ENCODE measurements at regions not wholly inside any gene's neighbourhood (a gene's known extent, or its start where the extent isn't known, plus 50 kb on each side); places are given as distances from the start of the nearest gene placed in this dataset.

- DNase-seq (no peak), ATAC-seq (ENCODE audit: poor library complexity) (no peak)
- no peak overlapping the region for H3K27ac ChIP-seq (ENCODE audit: low read depth in 1 of 2, low read length in 2 of 2)
- Mint-ChIP-seq H3K4me3 (no peak overlapping the region), H3K27ac (peak overlapping the region; percentile 36), H3K9me3 (no peaks in the 10 kb centered on the region), H3K4me1 (ENCODE audit: low read depth) (peaks cover 24% of the 10 kb centered on the region), H3K27me3 (no peaks in the 10 kb centered on the region), H3K36me3 (ENCODE audit: low read depth) (no peaks in the 10 kb centered on the region)
- intact Hi-C loops (cut with DNase I, micrococcal nuclease), result no loop called here
- H3K4me1 ChIP-seq (ENCODE audit: insufficient read depth, low read length), result peaks cover 30% of the 10 kb centered on the region
- CTCF ChIA-PET, result no interaction called here
- no peaks in the 10 kb centered on the region for H3K27me3 ChIP-seq (ENCODE audit: control insufficient read depth in 1 of 2, insufficient read depth in 2 of 2, low read length in 2 of 2)
- no peak overlapping the region for H3K4me3 ChIP-seq (ENCODE audit: low read length)
- TF ChIP-seq, protein P1, sequence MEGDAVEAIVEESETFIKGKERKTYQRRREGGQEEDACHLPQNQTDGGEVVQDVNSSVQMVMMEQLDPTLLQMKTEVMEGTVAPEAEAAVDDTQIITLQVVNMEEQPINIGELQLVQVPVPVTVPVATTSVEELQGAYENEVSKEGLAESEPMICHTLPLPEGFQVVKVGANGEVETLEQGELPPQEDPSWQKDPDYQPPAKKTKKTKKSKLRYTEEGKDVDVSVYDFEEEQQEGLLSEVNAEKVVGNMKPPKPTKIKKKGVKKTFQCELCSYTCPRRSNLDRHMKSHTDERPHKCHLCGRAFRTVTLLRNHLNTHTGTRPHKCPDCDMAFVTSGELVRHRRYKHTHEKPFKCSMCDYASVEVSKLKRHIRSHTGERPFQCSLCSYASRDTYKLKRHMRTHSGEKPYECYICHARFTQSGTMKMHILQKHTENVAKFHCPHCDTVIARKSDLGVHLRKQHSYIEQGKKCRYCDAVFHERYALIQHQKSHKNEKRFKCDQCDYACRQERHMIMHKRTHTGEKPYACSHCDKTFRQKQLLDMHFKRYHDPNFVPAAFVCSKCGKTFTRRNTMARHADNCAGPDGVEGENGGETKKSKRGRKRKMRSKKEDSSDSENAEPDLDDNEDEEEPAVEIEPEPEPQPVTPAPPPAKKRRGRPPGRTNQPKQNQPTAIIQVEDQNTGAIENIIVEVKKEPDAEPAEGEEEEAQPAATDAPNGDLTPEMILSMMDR (IDR thresholded peaks at IDR 0.05), result no peak
- no peaks in the 10 kb centered on the region for H3K36me3 ChIP-seq (ENCODE audit: insufficient read depth, low read length)
- no peaks in the 10 kb centered on the region for H3K9me3 ChIP-seq (ENCODE audit: control insufficient read depth in 1 of 2, insufficient read depth in 1 of 2, low read length in 2 of 2)
- POLR2A ChIA-PET, result no interaction called here
Observed at GRCh38 chr21:43364261-43364510, 62.7 kb downstream of the SIK1 start.

DNA sequence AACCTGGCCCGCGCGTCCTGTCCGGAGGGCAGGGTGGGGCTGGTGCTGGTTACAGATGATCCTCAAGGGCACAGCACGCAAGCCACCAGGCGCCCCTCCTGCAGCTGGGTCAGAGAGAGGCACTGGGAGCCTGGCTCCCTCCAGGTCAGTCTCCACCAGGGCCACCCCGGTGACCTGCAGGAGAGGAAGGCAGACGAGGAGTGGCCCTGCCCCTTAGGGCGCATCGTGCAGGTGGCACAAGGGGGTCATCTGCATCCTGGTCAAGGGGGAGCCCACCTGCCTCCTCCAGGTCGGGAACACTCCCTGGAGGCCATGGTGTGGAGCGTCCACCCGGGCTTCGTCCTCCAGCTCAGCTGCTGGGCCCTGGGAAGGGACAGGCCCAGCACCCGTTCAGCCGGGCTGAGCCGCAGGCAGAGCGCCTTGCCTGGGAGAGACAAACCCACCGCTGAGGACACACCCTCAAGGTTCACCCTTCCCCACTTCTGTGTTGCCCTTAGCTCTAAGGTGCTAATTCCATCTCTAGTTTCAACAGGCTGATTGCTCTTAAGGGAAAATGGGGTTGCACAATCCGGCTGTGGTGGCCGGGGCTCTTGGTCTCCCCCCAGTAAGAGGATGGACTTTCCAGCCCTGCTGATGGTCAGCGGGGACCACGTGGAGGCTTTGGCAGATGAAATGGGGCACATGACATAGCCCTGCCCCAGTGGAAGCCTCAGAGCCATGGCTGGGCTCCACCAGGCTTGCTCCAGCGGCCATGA is 63.2 kb downstream of the SIK1 start:
- Histone ChIP-seq H3K27me3 (ENCODE audit: control insufficient read depth in 1 of 2, insufficient read depth in 2 of 2, low read length in 2 of 2) (no peaks in the 10 kb centered on the region), H3K36me3 (ENCODE audit: insufficient read depth, low read length) (no peaks in the 10 kb centered on the region), H3K27ac (ENCODE audit: low read depth in 1 of 2, low read length in 2 of 2) (no peak overlapping the region), H3K4me3 (ENCODE audit: low read length) (no peak overlapping the region), H3K4me1 (ENCODE audit: insufficient read depth, low read length) (peaks cover 30% of the 10 kb centered on the region), H3K9me3 (ENCODE audit: control insufficient read depth in 1 of 2, insufficient read depth in 1 of 2, low read length in 2 of 2) (no peaks in the 10 kb centered on the region)
- TF ChIP-seq, protein P1 (IDR thresholded peaks at IDR 0.05), result no peak
- ChIA-PET POLR2A (no interaction called here), CTCF (no interaction called here)
- peaks cover 24% of the 10 kb centered on the region for H3K4me1 Mint-ChIP-seq (ENCODE audit: low read depth)
- H3K9me3 Mint-ChIP-seq, result no peaks in the 10 kb centered on the region
- intact Hi-C loops (cut with DNase I, micrococcal nuclease), result no loop called here
- no peak overlapping the region for H3K4me3 Mint-ChIP-seq
- H3K36me3 Mint-ChIP-seq (ENCODE audit: low read depth), result no peaks in the 10 kb centered on the region
- no peaks in the 10 kb centered on the region for H3K27me3 Mint-ChIP-seq
- DNase-seq (no peak), ATAC-seq (ENCODE audit: poor library complexity) (no peak)
- H3K27ac Mint-ChIP-seq, result peak overlapping the region; percentile 36

DNA sequence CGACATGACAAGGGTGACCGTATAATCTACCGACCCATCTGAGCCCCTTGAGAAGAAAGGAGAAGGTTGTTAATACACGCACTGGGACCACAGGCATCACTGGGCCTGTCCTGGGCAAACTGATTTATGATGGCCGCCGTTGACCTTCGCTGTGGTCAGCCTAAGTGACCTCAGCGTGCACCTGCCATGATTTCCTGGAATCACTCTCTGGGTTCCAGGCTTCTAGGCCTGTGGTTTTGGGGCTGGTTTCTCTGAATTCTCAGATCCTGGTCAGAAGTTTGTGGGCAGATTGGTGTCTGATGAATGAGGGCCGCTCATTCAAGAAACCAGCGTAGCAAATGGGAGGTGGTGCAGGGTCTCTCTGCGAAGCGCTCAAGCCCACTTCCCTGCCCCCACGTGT is 64.0 kb downstream of the SIK1 start:
- Histone ChIP-seq H3K9me3 (ENCODE audit: control insufficient read depth in 1 of 2, insufficient read depth in 1 of 2, low read length in 2 of 2) (no peaks in the 10 kb centered on the region), H3K27me3 (ENCODE audit: control insufficient read depth in 1 of 2, insufficient read depth in 2 of 2, low read length in 2 of 2) (no peaks in the 10 kb centered on the region), H3K4me3 (ENCODE audit: low read length) (peak overlapping the region; percentile 40), H3K4me1 (ENCODE audit: insufficient read depth, low read length) (peaks cover 30% of the 10 kb centered on the region), H3K27ac (ENCODE audit: low read depth in 1 of 2, low read length in 2 of 2) (peak overlapping the region in 1 of 2 donors; percentile 57), H3K36me3 (ENCODE audit: insufficient read depth, low read length) (no peaks in the 10 kb centered on the region)
- ATAC-seq (ENCODE audit: poor library complexity), result peak; percentile 1
- no peaks in the 10 kb centered on the region for H3K9me3 Mint-ChIP-seq
- no peaks in the 10 kb centered on the region for H3K36me3 Mint-ChIP-seq (ENCODE audit: low read depth)
- H3K27me3 Mint-ChIP-seq, result no peaks in the 10 kb centered on the region
- TF ChIP-seq, protein P1 (IDR thresholded peaks at IDR 0.05), result no peak
- intact Hi-C loops (cut with DNase I, micrococcal nuclease), result no loop called here
- peak overlapping the region; percentile 94 for H3K27ac Mint-ChIP-seq
- peak in 4 of 14 experiments; percentile 19 to 53 (median 26) for DNase-seq
- ChIA-PET POLR2A (interaction anchor here (0.8 to 1.3 kb wide), 3 partner anchors 10 to 849 kb away, joined by 3 to 6 read pairs (median 3); partner anchors contain the start of gene PKNOX1), CTCF (no interaction called here)
- H3K4me1 Mint-ChIP-seq (ENCODE audit: low read depth), result peaks cover 24% of the 10 kb centered on the region
- peak overlapping the region; percentile 83 for H3K4me3 Mint-ChIP-seq
